ENCODE measurements at regions not wholly inside any gene's neighbourhood (a gene's known extent, or its start where the extent isn't known, plus 50 kb on each side); places are given as distances from the start of the nearest gene placed in this dataset.

GRCh38 chr9:11500780-11501179 lies 888.0 kb upstream of the PTPRD start:
- no peaks in the 10 kb centered on the region for H3K36me3 ChIP-seq (ENCODE audit: low read depth)
- CTCF ChIA-PET = no interaction called here
- H3K9me3 ChIP-seq (ENCODE audit: insufficient read depth, low read depth) = no peaks in the 10 kb centered on the region
- H3K27ac ChIP-seq = no peak overlapping the region
- no peak for DNase-seq
- TF ChIP-seq CTCF (conservative IDR thresholded peaks at IDR 0.05) = no peak
- TF ChIP-seq EZH2 (IDR thresholded peaks at IDR 0.05; ENCODE audit: low read depth) = no peak
- H3K4me2 ChIP-seq = no peak overlapping the region
- no peaks in the 10 kb centered on the region for H3K27me3 ChIP-seq (ENCODE audit: insufficient read depth, low read depth)
- POLR2A ChIA-PET (ENCODE audit: unreplicated experiment) = no interaction called here
- no peaks in the 10 kb centered on the region for H3K4me1 ChIP-seq (replicated peaks; ENCODE audit: insufficient read depth)
- no TSS peak for BruUV-seq (replicated peaks)
- no peaks in the 10 kb centered on the region for H4K20me1 ChIP-seq (ENCODE audit: insufficient read depth)
- no peaks in the 10 kb centered on the region for H3F3A ChIP-seq (ENCODE audit: insufficient read depth, low read depth)
- H3K9me2 ChIP-seq (ENCODE audit: insufficient read depth) = no peaks in the 10 kb centered on the region
- intact Hi-C loops (cut with micrococcal nuclease; ENCODE audit: unreplicated experiment) = no loop called here
- no peak overlapping the region for H2AFZ ChIP-seq
- no peaks in the 10 kb centered on the region for H3K79me2 ChIP-seq (ENCODE audit: low read depth)
- no peak overlapping the region for H3K4me3 ChIP-seq

DNA sequence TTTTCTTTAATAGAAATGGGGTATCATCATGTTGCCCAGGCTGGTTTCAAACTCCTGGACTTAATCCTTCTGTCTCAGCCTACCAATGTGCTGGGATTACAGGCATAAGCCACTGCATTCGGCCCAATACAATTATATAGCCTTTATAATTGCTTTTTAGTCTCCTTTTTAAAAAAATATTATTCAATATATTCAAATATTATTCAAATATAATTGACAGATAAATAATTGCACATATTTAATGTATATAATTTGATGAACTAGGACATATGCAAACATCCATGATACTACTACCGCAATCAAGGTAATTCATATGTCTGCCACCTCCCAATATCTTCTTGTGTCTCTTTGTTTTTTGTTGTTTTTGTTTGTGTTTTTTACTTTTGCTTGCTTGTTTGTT lies 894.2 kb upstream of the PTPRD start:
- Histone ChIP-seq H3K9me3 (ENCODE audit: insufficient read depth, low read depth) (no peaks in the 10 kb centered on the region), H3K27me3 (ENCODE audit: insufficient read depth, low read depth) (no peaks in the 10 kb centered on the region)

DNA sequence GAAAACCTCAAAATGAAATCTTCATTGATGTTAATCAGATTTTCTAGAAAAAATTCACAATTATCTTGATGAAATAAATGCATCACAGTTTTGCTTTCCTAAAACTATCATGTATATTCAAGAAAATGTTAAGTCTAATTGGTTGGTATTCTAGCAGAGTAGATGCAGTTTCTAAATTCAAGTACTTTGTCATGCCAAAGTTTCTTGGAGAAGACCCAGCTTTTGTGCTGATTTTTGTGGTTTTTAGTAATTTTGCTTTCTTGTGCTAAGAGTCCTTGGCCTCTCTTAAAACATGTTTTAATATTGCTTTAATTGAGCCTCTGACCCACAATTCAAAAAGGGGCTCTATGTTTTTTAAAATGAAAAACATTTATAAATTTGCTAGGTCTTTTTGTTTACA lies 924.8 kb upstream of the PTPRD start:
- TF ChIP-seq CTCF (conservative IDR thresholded peaks at IDR 0.05) (no peak), EZH2 (IDR thresholded peaks at IDR 0.05; ENCODE audit: low read depth) (no peak)
- no peak overlapping the region for H2AFZ ChIP-seq
- no peaks in the 10 kb centered on the region for H3K9me3 ChIP-seq (ENCODE audit: insufficient read depth, low read depth)
- intact Hi-C loops (cut with micrococcal nuclease; ENCODE audit: unreplicated experiment) = no loop called here
- no peaks in the 10 kb centered on the region for H3K79me2 ChIP-seq (ENCODE audit: low read depth)
- no peak overlapping the region for H3K4me3 ChIP-seq
- no TSS peak for BruUV-seq (replicated peaks)
- ChIA-PET POLR2A (ENCODE audit: unreplicated experiment) (no interaction called here), CTCF (no interaction called here)
- no peaks in the 10 kb centered on the region for H3K27me3 ChIP-seq (ENCODE audit: insufficient read depth, low read depth)
- no peak overlapping the region for H3K27ac ChIP-seq
- no peaks in the 10 kb centered on the region for H3K9me2 ChIP-seq (ENCODE audit: insufficient read depth)
- no peak for DNase-seq
- H3K36me3 ChIP-seq (ENCODE audit: low read depth) = no peaks in the 10 kb centered on the region
- H3F3A ChIP-seq (ENCODE audit: insufficient read depth, low read depth) = no peaks in the 10 kb centered on the region
- H4K20me1 ChIP-seq (ENCODE audit: insufficient read depth) = no peaks in the 10 kb centered on the region
- H3K4me1 ChIP-seq (replicated peaks; ENCODE audit: insufficient read depth) = no peaks in the 10 kb centered on the region
- H3K4me2 ChIP-seq = no peak overlapping the region

More for the DNA sequence above, 894.2 kb upstream of the PTPRD start:
- Histone ChIP-seq H3K4me1 (replicated peaks; ENCODE audit: insufficient read depth) (no peaks in the 10 kb centered on the region), H3F3A (ENCODE audit: insufficient read depth, low read depth) (no peaks in the 10 kb centered on the region), H4K20me1 (ENCODE audit: insufficient read depth) (no peaks in the 10 kb centered on the region), H3K4me2 (no peak overlapping the region), H3K4me3 (no peak overlapping the region), H3K27ac (no peak overlapping the region), H2AFZ (no peak overlapping the region), H3K9me2 (ENCODE audit: insufficient read depth) (no peaks in the 10 kb centered on the region), H3K79me2 (ENCODE audit: low read depth) (no peaks in the 10 kb centered on the region), H3K36me3 (ENCODE audit: low read depth) (no peaks in the 10 kb centered on the region)
- intact Hi-C loops (cut with micrococcal nuclease; ENCODE audit: unreplicated experiment) = no loop called here
- CTCF ChIA-PET = no interaction called here
- POLR2A ChIA-PET (ENCODE audit: unreplicated experiment) = no interaction called here
- BruUV-seq (replicated peaks) = no TSS peak
- no peak for TF ChIP-seq EZH2 (IDR thresholded peaks at IDR 0.05; ENCODE audit: low read depth)
- no peak for TF ChIP-seq CTCF (conservative IDR thresholded peaks at IDR 0.05)
- DNase-seq = no peak

Data from PC-9 (cell line).